Neural progenitor cell (in vitro differentiated cells): ENCODE measurements at regions not wholly inside any gene's neighbourhood (a gene's known extent, or its start where the extent isn't known, plus 50 kb on each side); places are given as distances from the start of the nearest gene placed in this dataset.

Experiments
- DNase-seq: peaks from one replicate; pipeline ENCODE4 v3.0.0-alpha.2; 2016; ENCODE audit warnings: low spot score
- H2AFZ ChIP-seq: fragments of 200-600 bp; sonication (generic); replicated peaks from 2 replicates; pipeline ENCODE4 v1.6.1; 2016; ENCODE audit warnings: antibody characterized with exemption
- H3F3A ChIP-seq: fragments of 200-600 bp; sonication (generic); 2 replicates; pipeline ENCODE4 v1.6.1; 2016; ENCODE audit warnings: antibody characterized with exemption, low read depth
- H3K27ac ChIP-seq: fragments of 200-600 bp; sonication (generic); 2 replicates; pipeline ENCODE4 v1.5.1; 2016; ENCODE audit warnings: mild to moderate bottlenecking
- H3K27me3 ChIP-seq: fragments of 200-600 bp; sonication (generic); 2 replicates; pipeline ENCODE4 v1.6.1; 2016; ENCODE audit warnings: mild to moderate bottlenecking, moderate library complexity
- H3K36me3 ChIP-seq: fragments of 200-600 bp; sonication (generic); 2 replicates; pipeline ENCODE4 v1.5.1; 2016
- H3K4me1 ChIP-seq: fragments of 200-600 bp; sonication (generic); 2 replicates; pipeline ENCODE4 v1.6.1; 2016; ENCODE audit warnings: mixed run types
- H3K4me2 ChIP-seq: fragments of 200-600 bp; sonication (generic); 2 replicates; pipeline ENCODE4 v1.6.1; 2016
- H3K4me3 ChIP-seq: fragments of 200-600 bp; sonication (generic); 2 replicates; pipeline ENCODE4 v1.5.1; 2016
- H3K79me2 ChIP-seq: fragments of 200-600 bp; sonication (generic); 2 replicates; pipeline ENCODE4 v1.6.1; 2016; ENCODE audit warnings: low read depth
- H3K9ac ChIP-seq: fragments of 200-600 bp; sonication (generic); 2 replicates; pipeline ENCODE4 v1.6.1; 2016
- H3K9me3 ChIP-seq: fragments of 200-600 bp; sonication (generic); 2 replicates; pipeline ENCODE4 v1.5.1; 2016; ENCODE audit warnings: low read depth
- H4K20me1 ChIP-seq: fragments of 200-600 bp; sonication (generic); 2 replicates; pipeline ENCODE4 v1.6.1; 2016; ENCODE audit warnings: low read depth
- H3K27ac Mint-ChIP-seq: 3 replicates; pipeline ENCODE4 v1.8.0; 2021; ENCODE audit warnings: mixed read lengths
- H3K27me3 Mint-ChIP-seq: 2 replicates; pipeline ENCODE4 v1.8.0; 2022; ENCODE audit warnings: low read depth, mild to moderate bottlenecking, inconsistent platforms, moderate library complexity, mixed read lengths; ENCODE audit not compliant: insufficient read depth
- H3K36me3 Mint-ChIP-seq: 3 replicates; pipeline ENCODE4 v1.8.0; 2021; ENCODE audit warnings: mixed read lengths
- H3K4me1 Mint-ChIP-seq: 3 replicates; pipeline ENCODE4 v1.8.0; 2021; ENCODE audit warnings: mixed read lengths
- H3K4me3 Mint-ChIP-seq: 3 replicates; pipeline ENCODE4 v1.8.0; 2021; ENCODE audit warnings: mild to moderate bottlenecking, moderate library complexity, mixed read lengths
- H3K9me3 Mint-ChIP-seq: 3 replicates; pipeline ENCODE4 v1.8.0; 2020; ENCODE audit warnings: mixed read lengths
- CTCF ChIP-seq: fragments of 200-600 bp; sonication (generic); IDR thresholded peaks from 2 replicates; pipeline ENCODE4 v1.5.1; 2017; ENCODE audit warnings: antibody characterized with exemption, mild to moderate bottlenecking
- EZH2 ChIP-seq: fragments of 200-600 bp; sonication (generic); IDR thresholded peaks from 2 replicates; pipeline ENCODE4 v1.6.1; 2017; ENCODE audit warnings: antibody characterized with exemption, mild to moderate bottlenecking, moderate library complexity
- EZH2phosphoT487 ChIP-seq: fragments of 200-600 bp; sonication (generic); IDR thresholded peaks from 2 replicates; pipeline ENCODE4 v1.6.1; 2017; ENCODE audit warnings: antibody characterized with exemption

- Histone ChIP-seq H3K9ac (no peak overlapping the region), H3K36me3 (no peaks in the 10 kb centered on the region), H3K27ac (no peak overlapping the region), H2AFZ (no peak overlapping the region), H3K4me3 (no peak overlapping the region), H4K20me1 (no peaks in the 10 kb centered on the region), H3K9me3 (no peaks in the 10 kb centered on the region), H3K4me2 (no peak overlapping the region), H3K4me1 (no peaks in the 10 kb centered on the region), H3K79me2 (no peaks in the 10 kb centered on the region), H3F3A (no peaks in the 10 kb centered on the region), H3K27me3 (no peaks in the 10 kb centered on the region)
- H3K4me3 Mint-ChIP-seq, result no peak overlapping the region
- no peak for TF ChIP-seq EZH2phosphoT487
- TF ChIP-seq CTCF, result no peak
- no peak for TF ChIP-seq EZH2
- H3K4me1 Mint-ChIP-seq, result peaks cover 4% of the 10 kb centered on the region
- DNase-seq, result no peak
- H3K27ac Mint-ChIP-seq, result no peak overlapping the region
- H3K9me3 Mint-ChIP-seq, result peaks cover 9% of the 10 kb centered on the region
- H3K27me3 Mint-ChIP-seq, result peaks cover 6% of the 10 kb centered on the region
- peaks cover 4% of the 10 kb centered on the region for H3K36me3 Mint-ChIP-seq
Observed at GRCh38 chr16:79339863-79340262, 260.7 kb downstream of the MAF start.

- H3K9me3 Mint-ChIP-seq, result peaks cover 9% of the 10 kb centered on the region
- no peaks in the 10 kb centered on the region for H3K9me3 ChIP-seq
- H3K27me3 Mint-ChIP-seq, result peaks cover 10% of the 10 kb centered on the region
- peaks cover 4% of the 10 kb centered on the region for H3K4me1 Mint-ChIP-seq
- no peaks in the 10 kb centered on the region for H4K20me1 ChIP-seq
- H3F3A ChIP-seq, result no peaks in the 10 kb centered on the region
- no peak for DNase-seq
- H3K79me2 ChIP-seq, result no peaks in the 10 kb centered on the region
- H3K27ac ChIP-seq, result no peak overlapping the region
- H3K36me3 Mint-ChIP-seq, result peaks cover 4% of the 10 kb centered on the region
- no peak overlapping the region for H3K4me3 ChIP-seq
- H3K9ac ChIP-seq, result no peak overlapping the region
- no peaks in the 10 kb centered on the region for H3K27me3 ChIP-seq
- no peak overlapping the region for H2AFZ ChIP-seq
- no peak overlapping the region for H3K4me3 Mint-ChIP-seq
- H3K27ac Mint-ChIP-seq, result no peak overlapping the region
- H3K36me3 ChIP-seq, result no peaks in the 10 kb centered on the region
- no peak for TF ChIP-seq EZH2phosphoT487
- no peak for TF ChIP-seq EZH2
- TF ChIP-seq CTCF, result no peak
- no peaks in the 10 kb centered on the region for H3K4me1 ChIP-seq
- H3K4me2 ChIP-seq, result no peak overlapping the region
Observed at GRCh38 chr16:79337906-79338305, 262.6 kb downstream of the MAF start.

GRCh38 chr16:79336437-79337229 is 263.9 kb downstream of the MAF start:
- no peak for DNase-seq
- Histone ChIP-seq H3K27me3 (no peaks in the 10 kb centered on the region), H3K79me2 (no peaks in the 10 kb centered on the region), H3K9ac (no peak overlapping the region), H3K27ac (no peak overlapping the region), H3K4me2 (no peak overlapping the region), H3F3A (no peaks in the 10 kb centered on the region), H3K36me3 (no peaks in the 10 kb centered on the region), H3K9me3 (no peaks in the 10 kb centered on the region), H3K4me3 (no peak overlapping the region), H3K4me1 (no peaks in the 10 kb centered on the region), H2AFZ (no peak overlapping the region), H4K20me1 (no peaks in the 10 kb centered on the region)
- TF ChIP-seq EZH2phosphoT487 (no peak), CTCF (no peak), EZH2 (no peak)
- peaks cover 4% of the 10 kb centered on the region for H3K4me1 Mint-ChIP-seq
- H3K4me3 Mint-ChIP-seq, result no peak overlapping the region
- H3K27ac Mint-ChIP-seq, result no peak overlapping the region
- H3K27me3 Mint-ChIP-seq, result peaks cover 12% of the 10 kb centered on the region
- H3K36me3 Mint-ChIP-seq, result peaks cover 2% of the 10 kb centered on the region
- H3K9me3 Mint-ChIP-seq, result peaks cover 6% of the 10 kb centered on the region
